GM20000 (cell line): ENCODE measurements at regions not wholly inside any gene's neighbourhood (a gene's known extent, or its start where the extent isn't known, plus 50 kb on each side); places are given as distances from the start of the nearest gene placed in this dataset.

ENCODE experiments used
- DNase-seq: peaks from one replicate; pipeline ENCODE4 v3.0.0; 2012; ENCODE audit warnings: low spot score
- CTCF ChIP-seq: IDR thresholded peaks from 2 replicates; pipeline ENCODE4 v1.5.1; 2012; ENCODE audit warnings: mild to moderate bottlenecking, control low read depth; ENCODE audit errors: extremely low read depth, missing control alignments

- TF ChIP-seq CTCF: no peak
- no peak for DNase-seq
Measured at GRCh38 chr9:38212016-38212415, 143.0 kb upstream of the SHB start.

GRCh38 chr9:38211002-38211401 lies 142.0 kb upstream of the SHB start:
- no peak for TF ChIP-seq CTCF
- DNase-seq: no peak

GRCh38 chr9:38208206-38208901 lies 139.3 kb upstream of the SHB start:
- TF ChIP-seq CTCF: no peak
- DNase-seq: no peak

- TF ChIP-seq CTCF: no peak
- no peak for DNase-seq
Measured at GRCh38 chr9:38207247-38207778, 138.3 kb upstream of the SHB start.

- no peak for DNase-seq
- TF ChIP-seq CTCF: no peak
Measured at GRCh38 chr9:38205279-38205678, 136.3 kb upstream of the SHB start.

- TF ChIP-seq CTCF: no peak
- DNase-seq: no peak
Measured at GRCh38 chr9:38202336-38202938, 133.4 kb upstream of the SHB start.

GRCh38 chr9:38201844-38202243 lies 132.8 kb upstream of the SHB start:
- DNase-seq: no peak

More at GRCh38 chr9:38201844-38202243, 132.8 kb upstream of the SHB start:
- TF ChIP-seq CTCF: no peak
